A549 (cell line): ENCODE measurements at regions not wholly inside any gene's neighbourhood (a gene's known extent, or its start where the extent isn't known, plus 50 kb on each side); places are given as distances from the start of the nearest gene placed in this dataset.

Experiments
- ATAC-seq, 2 experiments: fragments of 200-7000 bp in 1 of 2; fragments of >200 bp in 1 of 2; cut with Nextera tagmentation in 1 of 2; cut with Tn5 transposase in 1 of 2; 3 replicates each; pipeline versions ENCODE4 v1.8.0 to v1.9.1; 2018 to 2020; ENCODE audit warnings: mild to moderate bottlenecking in 1 of 2, moderate library complexity in 1 of 2
- CTCF ChIA-PET: fragments of 300-600 bp; sonication (Branson Sonifier 250); formaldehyde crosslinking; extraction: SDS; loops from one replicate; lab custom pipeline; 2021; ENCODE audit warnings: antibody characterized with exemption, inconsistent platforms; lab: Yijun Ruan, JAX
- POLR2A ChIA-PET: fragments of 350-600 bp; formaldehyde crosslinking; extraction: SDS; loops from one replicate; lab custom pipeline; 2021; ENCODE audit warnings: antibody characterized with exemption, inconsistent platforms; lab: Yijun Ruan, JAX
- DNase-seq, 2 experiments: peaks; one replicate each; pipeline versions ENCODE4 v3.0.0 to v3.0.0-alpha.2; 2011 to 2016; ENCODE audit warnings: low read depth in 1 of 2, low spot score in 1 of 2
- FAIRE-seq: peaks from 2 replicates; lab custom pipeline; 2011; peaks lifted over from hg19 to GRCh38; lab: Jason Lieb, UNC
- H3K27ac ChIP-seq, 2 experiments: fragments of >200 bp; sonication (Bioruptor Twin); formaldehyde crosslinking; 3 replicates each; pipeline ENCODE4 v1.5.1; 2016 to 2017
- H3K4me1 ChIP-seq: fragments of >200 bp; sonication (Bioruptor Twin); formaldehyde crosslinking; 3 replicates; pipeline ENCODE4 v1.6.1; 2016
- H3K4me2 ChIP-seq: fragments of >200 bp; sonication (Bioruptor Twin); formaldehyde crosslinking; 3 replicates; pipeline ENCODE4 v1.6.1; 2016
- H3K4me3 ChIP-seq: fragments of >200 bp; sonication (Bioruptor Twin); formaldehyde crosslinking; 3 replicates; pipeline ENCODE4 v1.5.1; 2016
- H3K9me3 ChIP-seq: fragments of >200 bp; sonication (Bioruptor Twin); formaldehyde crosslinking; 3 replicates; pipeline ENCODE4 v1.6.1; 2016
- BHLHE40 ChIP-seq: IDR thresholded peaks from 2 replicates; pipeline ENCODE4 v1.6.1; 2012; ENCODE audit warnings: low read depth, low read length, inconsistent platforms
- CHD4 ChIP-seq: fragments of 200-600 bp; sonication (generic); IDR thresholded peaks from 2 replicates; pipeline ENCODE4 v1.6.1; 2016; ENCODE audit warnings: antibody characterized with exemption, mild to moderate bottlenecking, borderline replicate concordance
- EHF ChIP-seq: fragments of 250-450 bp; sonication (Bioruptor Pico); IDR thresholded peaks from 2 replicates; pipeline ENCODE4 v1.5.0; 2020; ENCODE audit warnings: mild to moderate bottlenecking
- EHMT2 ChIP-seq: fragments of 200-600 bp; sonication (generic); IDR thresholded peaks from 2 replicates; pipeline ENCODE4 v1.6.1; 2016; ENCODE audit warnings: antibody characterized with exemption, low read depth, mild to moderate bottlenecking, moderate library complexity
- ESRRA ChIP-seq: fragments of 150-350 bp; IDR thresholded peaks from 2 replicates; pipeline ENCODE4 v1.6.1; 2014; ENCODE audit warnings: mild to moderate bottlenecking, low read length, borderline replicate concordance
- FOSB ChIP-seq: fragments of 250-450 bp; sonication (Bioruptor Pico); IDR thresholded peaks from 2 replicates; pipeline ENCODE4 v1.5.0; 2020; ENCODE audit warnings: mild to moderate bottlenecking, moderate library complexity
- FOXS1 ChIP-seq: fragments of 250-450 bp; sonication (Bioruptor Pico); IDR thresholded peaks from 2 replicates; pipeline ENCODE4 v1.5.0; 2020; ENCODE audit warnings: mild to moderate bottlenecking, moderate library complexity
- GATA3 ChIP-seq: IDR thresholded peaks from 2 replicates; pipeline ENCODE4 v1.6.1; 2012; ENCODE audit warnings: borderline replicate concordance
- HDAC2 ChIP-seq: fragments of 200-600 bp; sonication (generic); IDR thresholded peaks from 2 replicates; pipeline ENCODE4 v1.6.1; 2016
- HOXA7 ChIP-seq: fragments of 250-450 bp; sonication (Bioruptor Pico); IDR thresholded peaks from 2 replicates; pipeline ENCODE4 v1.5.0; 2020; ENCODE audit warnings: mild to moderate bottlenecking, moderate library complexity
- KDM5A ChIP-seq: fragments of 200-600 bp; sonication (generic); IDR thresholded peaks from 2 replicates; pipeline ENCODE4 v1.6.1; 2016; ENCODE audit warnings: antibody characterized with exemption, mild to moderate bottlenecking
- MAFK ChIP-seq: fragments of 450-650 bp; IDR thresholded peaks from 2 replicates; pipeline ENCODE4 v1.6.1; 2014; ENCODE audit not compliant: partially characterized antibody
- MYC ChIP-seq: IDR thresholded peaks from 2 replicates; pipeline ENCODE4 v1.6.1; 2012; ENCODE audit warnings: mild to moderate bottlenecking, inconsistent platforms, low read length, improper control_type of control experiment, borderline replicate concordance
- NFE2L2 ChIP-seq: fragments of 150-350 bp; conservative IDR thresholded peaks from 2 replicates; pipeline ENCODE4 v1.6.1; 2014; ENCODE audit warnings: low read length
- NR3C1 ChIP-seq: fragments of >200 bp; sonication (Bioruptor Twin); formaldehyde crosslinking; IDR thresholded peaks from 3 replicates; pipeline ENCODE4 v1.6.1; 2017
- PHF8 ChIP-seq: fragments of 200-600 bp; sonication (generic); IDR thresholded peaks from 2 replicates; pipeline ENCODE4 v1.6.1; 2016; ENCODE audit warnings: low read depth, mild to moderate bottlenecking, antibody characterized with exemption, moderate library complexity, borderline replicate concordance
- POLR2A ChIP-seq: IDR thresholded peaks from 2 replicates; pipeline ENCODE4 v1.6.1; 2012; ENCODE audit warnings: mild to moderate bottlenecking, low read length
- POLR2AphosphoS2 ChIP-seq: conservative IDR thresholded peaks from 2 replicates; pipeline ENCODE4 v1.6.1; 2012; ENCODE audit warnings: low read length, improper control_type of control experiment, inconsistent platforms
- RARB ChIP-seq: fragments of 250-450 bp; sonication (Bioruptor Pico); IDR thresholded peaks from 2 replicates; pipeline ENCODE4 v1.8.0; 2021; ENCODE audit warnings: mild to moderate bottlenecking, moderate library complexity
- SMC3 ChIP-seq: fragments of >200 bp; sonication (Bioruptor Twin); formaldehyde crosslinking; IDR thresholded peaks from 3 replicates; pipeline ENCODE4 v1.6.1; 2018; ENCODE audit warnings: inconsistent platforms
- SREBF2 ChIP-seq: fragments of 450-650 bp; IDR thresholded peaks from 2 replicates; pipeline ENCODE4 v1.6.1; 2014; ENCODE audit warnings: mild to moderate bottlenecking, moderate library complexity
- TFCP2L1 ChIP-seq: fragments of 250-450 bp; sonication (Bioruptor Pico); IDR thresholded peaks from 2 replicates; pipeline ENCODE4 v1.5.0; 2021; ENCODE audit warnings: mild to moderate bottlenecking
- ZC3H11A ChIP-seq: fragments of 450-650 bp; IDR thresholded peaks from 2 replicates; pipeline ENCODE4 v1.6.1; 2014; ENCODE audit warnings: antibody characterized with exemption, mild to moderate bottlenecking
- ZNF302 ChIP-seq: fragments of 250-450 bp; sonication (Bioruptor Pico); IDR thresholded peaks from 2 replicates; pipeline ENCODE4 v1.9.0; 2021; ENCODE audit warnings: inconsistent platforms, mild to moderate bottlenecking, moderate library complexity
- WGBS: methylation state at CpG from one replicate; pipeline ENCODE4 v1.1.6; 2017; ENCODE audit errors: missing lambda C conversion rate; 5-methylcytosine and 5-hydroxymethylcytosine counted together
- TF ChIP-seq, protein P1 (sequence below): fragments of >200 bp; sonication (Bioruptor Twin); formaldehyde crosslinking; IDR thresholded peaks from 3 replicates; pipeline ENCODE4 v1.5.1; 2016
- TF ChIP-seq, protein P2 (sequence below): IDR thresholded peaks from 2 replicates; pipeline ENCODE4 v1.6.1; 2012

DNA sequence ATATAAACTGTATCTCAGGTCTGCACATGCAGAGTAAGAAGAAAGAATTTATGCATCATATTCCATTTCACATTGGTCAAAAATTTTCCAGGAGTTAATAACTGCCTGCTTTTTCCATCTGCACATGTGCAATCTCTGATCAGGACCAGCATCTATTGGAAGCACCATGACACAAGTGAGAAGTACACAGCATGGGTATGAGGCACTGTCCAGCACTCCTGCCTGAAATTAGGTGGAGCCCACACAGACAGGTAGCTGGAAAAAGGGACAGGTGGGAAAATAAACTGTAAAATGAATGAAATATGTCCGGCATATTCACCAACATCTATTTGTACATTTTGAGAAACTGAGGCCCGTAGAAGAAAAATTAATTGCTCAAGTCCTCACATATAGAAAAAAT lies 609.2 kb upstream of the NXPH2 start:
- ChIA-PET POLR2A (no interaction called here), CTCF (no interaction called here)
- Histone ChIP-seq H3K27ac (no peak overlapping the region), H3K4me1 (no peaks in the 10 kb centered on the region), H3K9me3 (no peaks in the 10 kb centered on the region), H3K4me2 (no peak overlapping the region), H3K4me3 (no peak overlapping the region)
- TF ChIP-seq EHMT2 (no peak), CHD4 (no peak), KDM5A (no peak), HDAC2 (no peak), FOSB (CRISPR knock-in tag) (no peak), MAFK (no peak)
- TF ChIP-seq, protein P1, sequence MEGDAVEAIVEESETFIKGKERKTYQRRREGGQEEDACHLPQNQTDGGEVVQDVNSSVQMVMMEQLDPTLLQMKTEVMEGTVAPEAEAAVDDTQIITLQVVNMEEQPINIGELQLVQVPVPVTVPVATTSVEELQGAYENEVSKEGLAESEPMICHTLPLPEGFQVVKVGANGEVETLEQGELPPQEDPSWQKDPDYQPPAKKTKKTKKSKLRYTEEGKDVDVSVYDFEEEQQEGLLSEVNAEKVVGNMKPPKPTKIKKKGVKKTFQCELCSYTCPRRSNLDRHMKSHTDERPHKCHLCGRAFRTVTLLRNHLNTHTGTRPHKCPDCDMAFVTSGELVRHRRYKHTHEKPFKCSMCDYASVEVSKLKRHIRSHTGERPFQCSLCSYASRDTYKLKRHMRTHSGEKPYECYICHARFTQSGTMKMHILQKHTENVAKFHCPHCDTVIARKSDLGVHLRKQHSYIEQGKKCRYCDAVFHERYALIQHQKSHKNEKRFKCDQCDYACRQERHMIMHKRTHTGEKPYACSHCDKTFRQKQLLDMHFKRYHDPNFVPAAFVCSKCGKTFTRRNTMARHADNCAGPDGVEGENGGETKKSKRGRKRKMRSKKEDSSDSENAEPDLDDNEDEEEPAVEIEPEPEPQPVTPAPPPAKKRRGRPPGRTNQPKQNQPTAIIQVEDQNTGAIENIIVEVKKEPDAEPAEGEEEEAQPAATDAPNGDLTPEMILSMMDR: no peak
- DNase-seq (no peak), FAIRE-seq (no peak), ATAC-seq (no peak)
- WGBS: 22% methylated on average over 2 of the region's 2 CpGs

DNA sequence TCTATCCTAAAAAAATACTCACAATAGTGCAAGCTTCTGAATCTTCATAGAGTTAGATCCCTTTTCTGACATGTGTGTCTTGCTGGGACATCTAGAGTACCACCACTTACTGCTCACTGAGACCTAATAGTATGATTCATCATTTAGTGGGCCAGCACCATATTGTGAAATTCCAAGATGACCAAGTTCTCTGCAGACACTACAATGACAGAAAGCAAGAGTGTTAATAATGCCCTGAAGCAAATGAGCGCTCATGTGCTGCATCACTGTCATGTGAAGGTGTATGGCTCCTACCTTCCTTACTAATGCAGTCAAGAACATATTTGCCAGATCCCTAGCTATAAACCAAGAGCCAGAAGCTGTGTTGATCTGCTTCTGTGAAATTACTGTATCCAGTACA lies 606.2 kb upstream of the NXPH2 start:
- TF ChIP-seq BHLHE40: no peak
- no peak for TF ChIP-seq GATA3
- no peak for TF ChIP-seq EHF (CRISPR knock-in tag)
- TF ChIP-seq, protein P2, sequence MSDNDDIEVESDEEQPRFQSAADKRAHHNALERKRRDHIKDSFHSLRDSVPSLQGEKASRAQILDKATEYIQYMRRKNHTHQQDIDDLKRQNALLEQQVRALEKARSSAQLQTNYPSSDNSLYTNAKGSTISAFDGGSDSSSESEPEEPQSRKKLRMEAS: no peak
- no peak for TF ChIP-seq SMC3
- TF ChIP-seq PHF8: no peak
- no peak for TF ChIP-seq NR3C1
- TF ChIP-seq, all 56 proteins: peak for 0
- ChIA-PET CTCF (no interaction called here), POLR2A (no interaction called here)
- Histone ChIP-seq H3K4me2 (no peak overlapping the region), H3K4me3 (no peak overlapping the region), H3K4me1 (no peaks in the 10 kb centered on the region), H3K9me3 (no peaks in the 10 kb centered on the region), H3K27ac (no peak overlapping the region)
- DNase-seq (no peak), FAIRE-seq (no peak), ATAC-seq (no peak)
- WGBS: 0% methylated on average over 1 of the region's 1 CpG

DNA sequence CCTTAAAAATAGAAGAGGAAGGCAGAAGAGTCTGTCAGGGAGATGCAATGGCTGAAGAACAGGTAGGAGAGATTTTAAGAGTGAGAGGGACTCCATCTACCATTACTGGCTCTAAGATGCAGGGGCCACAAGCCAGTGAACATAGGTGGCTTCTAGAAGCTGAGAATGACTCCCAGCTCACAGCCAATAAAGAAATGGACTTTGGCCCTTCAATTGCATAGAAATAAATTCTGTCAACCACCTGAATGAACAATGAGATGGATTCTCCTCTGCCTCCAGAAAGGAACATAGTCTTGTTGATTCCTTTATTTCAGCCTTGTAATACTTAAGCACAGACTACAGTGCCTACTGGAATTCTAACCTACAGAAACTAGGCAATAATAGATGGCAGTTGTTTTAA lies 603.3 kb upstream of the NXPH2 start:
- CTCF ChIA-PET: no interaction called here
- POLR2A ChIA-PET: no interaction called here
- TF ChIP-seq, protein P1: no peak
- TF ChIP-seq HDAC2 (no peak), BHLHE40 (no peak), POLR2AphosphoS2 (no peak), EHF (CRISPR knock-in tag) (no peak), MYC (no peak), PHF8 (no peak), RARB (no peak), SREBF2 (no peak), HOXA7 (CRISPR knock-in tag) (no peak), KDM5A (no peak), NFE2L2 (no peak), POLR2A (no peak), FOXS1 (no peak), ZNF302 (CRISPR knock-in tag) (no peak), ESRRA (no peak), ZC3H11A (no peak), TFCP2L1 (CRISPR knock-in tag) (no peak)
- TF ChIP-seq, all 56 proteins: peak for 0
- Histone ChIP-seq H3K27ac (no peak overlapping the region), H3K4me1 (no peaks in the 10 kb centered on the region), H3K9me3 (no peaks in the 10 kb centered on the region), H3K4me3 (no peak overlapping the region), H3K4me2 (no peak overlapping the region)
- no peak for DNase-seq
- FAIRE-seq: no peak
- ATAC-seq: no peak
